CD4-positive, alpha-beta T cell (primary cell): ENCODE measurements at regions not wholly inside any gene's neighbourhood (a gene's known extent, or its start where the extent isn't known, plus 50 kb on each side); places are given as distances from the start of the nearest gene placed in this dataset.
A peak's percentile ranks its signal among the peaks of the same experiment; 100 is the strongest.

Experiments used
- ATAC-seq: fragments of 200-7000 bp; cut with Tn5 transposase; one replicate; pipeline ENCODE4 v1.10.0; 2022; ENCODE audit warnings: mild to moderate bottlenecking; ENCODE audit not compliant: poor library complexity
- CTCF ChIA-PET: fragments of 350-600 bp; sonication (Branson Sonifier 250); formaldehyde crosslinking; loops from one replicate; lab custom pipeline; 2021; ENCODE audit warnings: antibody characterized with exemption, inconsistent platforms; lab: Charles Lee
- POLR2A ChIA-PET: fragments of 350-600 bp; sonication (Branson Sonifier 250); formaldehyde crosslinking; loops from one replicate; lab custom pipeline; 2021; ENCODE audit warnings: antibody characterized with exemption, inconsistent platforms; lab: Charles Lee
- DNase-seq, 14 experiments: peaks; one replicate each; pipeline ENCODE4 v3.0.0-alpha.2; 2013 to 2020; ENCODE audit warnings: mixed read lengths in 2 of 14
- H3K27ac ChIP-seq, 2 donors: one replicate each; pipeline versions ENCODE4 v1.5.1 to v1.7.0; 2013; ENCODE audit warnings: low read length in 2 of 2, low read depth in 1 of 2, mild to moderate bottlenecking in 1 of 2
- H3K27me3 ChIP-seq, 2 experiments: 1 replicate in 1 of 2; 2 replicates in 1 of 2; pipeline versions ENCODE4 v1.6.1 to v1.7.0; 2013; ENCODE audit warnings: low read length in 2 of 2, control low read depth in 1 of 2, mild to moderate bottlenecking in 1 of 2, moderate library complexity in 1 of 2; ENCODE audit not compliant: insufficient read depth in 2 of 2, control insufficient read depth in 1 of 2
- H3K36me3 ChIP-seq: one replicate; pipeline ENCODE4 v1.6.1; 2013; ENCODE audit warnings: low read length, control low read depth; ENCODE audit not compliant: insufficient read depth
- H3K4me1 ChIP-seq: one replicate; pipeline ENCODE4 v1.6.1; 2013; ENCODE audit warnings: low read length, control low read depth; ENCODE audit not compliant: insufficient read depth
- H3K4me3 ChIP-seq: one replicate; pipeline ENCODE4 v1.5.1; 2013; ENCODE audit warnings: mild to moderate bottlenecking, low read length, moderate library complexity
- H3K9me3 ChIP-seq, 2 experiments: 1 replicate in 1 of 2; 2 replicates in 1 of 2; pipeline versions ENCODE4 v1.6.1 to v1.7.0; 2013; ENCODE audit warnings: low read length in 2 of 2, mild to moderate bottlenecking in 2 of 2, control low read depth in 1 of 2, moderate library complexity in 1 of 2; ENCODE audit not compliant: control insufficient read depth in 1 of 2, insufficient read depth in 1 of 2
- H3K27ac Mint-ChIP-seq: one replicate; pipeline ENCODE4 v1.8.0; 2020; ENCODE audit warnings: mixed read lengths
- H3K27me3 Mint-ChIP-seq: one replicate; pipeline ENCODE4 v1.8.0; 2021; ENCODE audit warnings: mixed read lengths
- H3K36me3 Mint-ChIP-seq: one replicate; pipeline ENCODE4 v1.8.0; 2021; ENCODE audit warnings: low read depth, mixed read lengths
- H3K4me1 Mint-ChIP-seq: one replicate; pipeline ENCODE4 v1.8.0; 2021; ENCODE audit warnings: low read depth, mixed read lengths
- H3K4me3 Mint-ChIP-seq: one replicate; pipeline ENCODE4 v1.8.0; 2020; ENCODE audit warnings: mild to moderate bottlenecking, mixed read lengths
- H3K9me3 Mint-ChIP-seq: one replicate; pipeline ENCODE4 v1.8.0; 2020; ENCODE audit warnings: mixed read lengths
- CTCF ChIP-seq: fragments of 200-600 bp; IDR thresholded peaks from one replicate; pipeline ENCODE4 v1.8.0; 2022; ENCODE audit warnings: antibody characterized with exemption, mild to moderate bottlenecking
- intact Hi-C, 2 experiments: fragments of 100-400 bp; cut with DNase I in 1 of 2; cut with micrococcal nuclease in 1 of 2; formaldehyde crosslinking; loops; one replicate each; pipeline versions ENCODE4 v1.15.1 to v1.9.0; 2023 to 2025; cut with DNase I, micrococcal nuclease

GRCh38 chr16:35174016-35174415, 1714.6 kb downstream of the TP53TG3F start:
- H3K4me1 ChIP-seq, result no peaks in the 10 kb centered on the region
- CTCF ChIA-PET, result no interaction called here
- POLR2A ChIA-PET, result no interaction called here
- Mint-ChIP-seq H3K9me3 (peaks cover 11% of the 10 kb centered on the region), H3K27me3 (no peaks in the 10 kb centered on the region), H3K36me3 (no peaks in the 10 kb centered on the region), H3K27ac (no peak overlapping the region), H3K4me3 (no peak overlapping the region), H3K4me1 (no peaks in the 10 kb centered on the region)
- no peak for TF ChIP-seq CTCF
- no peak overlapping the region for H3K4me3 ChIP-seq
- ATAC-seq, result no peak
- no peaks in the 10 kb centered on the region for H3K27me3 ChIP-seq
- H3K36me3 ChIP-seq, result no peaks in the 10 kb centered on the region
- H3K27ac ChIP-seq, result no peak overlapping the region
- peaks cover 8 to 46% of the 10 kb centered on the region in 2 experiments for H3K9me3 ChIP-seq
- intact Hi-C loops, result no loop called here
- peak in 1 of 14 experiments; percentile 23 for DNase-seq

GRCh38 chr16:35176449-35176848, 1717.0 kb downstream of the TP53TG3F start:
- Mint-ChIP-seq H3K9me3 (peaks cover 21% of the 10 kb centered on the region), H3K36me3 (no peaks in the 10 kb centered on the region), H3K4me3 (no peak overlapping the region), H3K27ac (no peak overlapping the region), H3K27me3 (no peaks in the 10 kb centered on the region), H3K4me1 (no peaks in the 10 kb centered on the region)
- Histone ChIP-seq H3K27me3 (no peaks in the 10 kb centered on the region), H3K27ac (no peak overlapping the region), H3K4me1 (no peaks in the 10 kb centered on the region), H3K36me3 (no peaks in the 10 kb centered on the region), H3K4me3 (no peak overlapping the region), H3K9me3 (peaks cover 8 to 37% of the 10 kb centered on the region in 2 experiments)
- ATAC-seq (no peak), DNase-seq (no peak)
- intact Hi-C loops, result no loop called here
- ChIA-PET CTCF (no interaction called here), POLR2A (no interaction called here)
- TF ChIP-seq CTCF, result no peak

GRCh38 chr16:35177851-35178250, 1718.4 kb downstream of the TP53TG3F start:
- Histone ChIP-seq H3K9me3 (peaks cover 8 to 51% of the 10 kb centered on the region in 2 experiments), H3K27me3 (no peaks in the 10 kb centered on the region), H3K4me1 (no peaks in the 10 kb centered on the region), H3K4me3 (no peak overlapping the region), H3K36me3 (no peaks in the 10 kb centered on the region), H3K27ac (no peak overlapping the region)
- no peaks in the 10 kb centered on the region for H3K36me3 Mint-ChIP-seq
- no peaks in the 10 kb centered on the region for H3K4me1 Mint-ChIP-seq
- DNase-seq (no peak), ATAC-seq (no peak)
- TF ChIP-seq CTCF, result no peak
- ChIA-PET CTCF (no interaction called here), POLR2A (no interaction called here)
- no peak overlapping the region for H3K4me3 Mint-ChIP-seq
- H3K27me3 Mint-ChIP-seq, result no peaks in the 10 kb centered on the region
- intact Hi-C loops, result no loop called here
- H3K9me3 Mint-ChIP-seq, result peaks cover 17% of the 10 kb centered on the region
- no peak overlapping the region for H3K27ac Mint-ChIP-seq
